GM12878 (cell line): ENCODE measurements at regions not wholly inside any gene's neighbourhood (a gene's known extent, or its start where the extent isn't known, plus 50 kb on each side); places are given as distances from the start of the nearest gene placed in this dataset.

Experiments
- NR2C2 ChIP-seq: IDR thresholded peaks from 2 replicates; pipeline ENCODE4 v1.6.1; 2011; ENCODE audit warnings: borderline replicate concordance, low read depth; ENCODE audit not compliant: control insufficient read depth, insufficient read length
- POLR2A ChIP-seq: IDR thresholded peaks from 2 replicates; pipeline ENCODE4 v1.6.1; 2011; ENCODE audit warnings: low read depth, mild to moderate bottlenecking, low read length
- POLR2AphosphoS2 ChIP-seq: IDR thresholded peaks from 2 replicates; pipeline ENCODE4 v1.6.1; 2011; ENCODE audit warnings: low read depth, mild to moderate bottlenecking, low read length, improper control_type of control experiment, moderate library complexity
- SUZ12 ChIP-seq: fragments of 200-600 bp; sonication (generic); IDR thresholded peaks from one replicate; pipeline ENCODE4 v1.6.1; 2018; ENCODE audit warnings: antibody characterized with exemption, mild to moderate bottlenecking; ENCODE audit not compliant: unreplicated experiment
- ZSCAN29 ChIP-seq: fragments of 450-650 bp; IDR thresholded peaks from 2 replicates; pipeline ENCODE4 v1.6.1; 2017; ENCODE audit warnings: mild to moderate bottlenecking, moderate library complexity
- TF ChIP-seq, protein P1 (sequence below), 3 experiments: IDR thresholded peaks in 2 of 3; conservative IDR thresholded peaks in 1 of 3; 2 replicates each; pipeline ENCODE4 v1.5.1; 2011; ENCODE audit warnings: low read depth in 3 of 3, low read length in 3 of 3, mild to moderate bottlenecking in 3 of 3, control low read depth in 2 of 3, moderate library complexity in 2 of 3, inconsistent platforms in 1 of 3, mixed read lengths in 1 of 3; ENCODE audit not compliant: control insufficient read depth in 2 of 3, insufficient read depth in 1 of 3; ENCODE audit errors: extremely low read depth in 1 of 3

DNA sequence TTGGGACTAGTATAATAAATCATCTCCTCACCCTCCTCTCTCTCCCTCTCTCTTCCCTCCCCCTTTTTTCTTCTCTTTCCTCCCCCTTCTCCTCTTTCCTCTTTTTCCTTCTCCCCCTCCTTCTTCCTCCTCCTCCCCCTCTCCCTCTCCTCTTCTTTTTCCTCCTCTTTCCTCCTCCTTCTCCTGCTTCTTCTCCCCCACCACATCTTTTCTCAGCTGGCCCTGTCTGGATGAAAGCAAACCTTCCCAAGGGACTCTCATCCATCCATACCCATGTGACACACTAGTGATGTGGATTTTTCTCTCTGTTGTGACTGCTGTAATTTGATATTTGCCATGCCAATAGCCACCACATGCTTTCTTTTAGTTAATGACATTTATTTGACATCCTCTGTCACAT lies 127.2 kb downstream of the EBLN2 start:
- TF ChIP-seq, protein P1, sequence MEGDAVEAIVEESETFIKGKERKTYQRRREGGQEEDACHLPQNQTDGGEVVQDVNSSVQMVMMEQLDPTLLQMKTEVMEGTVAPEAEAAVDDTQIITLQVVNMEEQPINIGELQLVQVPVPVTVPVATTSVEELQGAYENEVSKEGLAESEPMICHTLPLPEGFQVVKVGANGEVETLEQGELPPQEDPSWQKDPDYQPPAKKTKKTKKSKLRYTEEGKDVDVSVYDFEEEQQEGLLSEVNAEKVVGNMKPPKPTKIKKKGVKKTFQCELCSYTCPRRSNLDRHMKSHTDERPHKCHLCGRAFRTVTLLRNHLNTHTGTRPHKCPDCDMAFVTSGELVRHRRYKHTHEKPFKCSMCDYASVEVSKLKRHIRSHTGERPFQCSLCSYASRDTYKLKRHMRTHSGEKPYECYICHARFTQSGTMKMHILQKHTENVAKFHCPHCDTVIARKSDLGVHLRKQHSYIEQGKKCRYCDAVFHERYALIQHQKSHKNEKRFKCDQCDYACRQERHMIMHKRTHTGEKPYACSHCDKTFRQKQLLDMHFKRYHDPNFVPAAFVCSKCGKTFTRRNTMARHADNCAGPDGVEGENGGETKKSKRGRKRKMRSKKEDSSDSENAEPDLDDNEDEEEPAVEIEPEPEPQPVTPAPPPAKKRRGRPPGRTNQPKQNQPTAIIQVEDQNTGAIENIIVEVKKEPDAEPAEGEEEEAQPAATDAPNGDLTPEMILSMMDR (IDR thresholded peaks at IDR 0.05 in 2 of 3, conservative IDR thresholded peaks at IDR 0.05 in 1 of 3; ENCODE audit: control insufficient read depth in 2 of 3, extremely low read depth in 1 of 3, insufficient read depth in 1 of 3, low read depth in 3 of 3, low read length in 3 of 3), result no peak
- TF ChIP-seq SUZ12, result no peak
- no peak for TF ChIP-seq NR2C2
- no peak for TF ChIP-seq POLR2A
- TF ChIP-seq ZSCAN29, result no peak
- no peak for TF ChIP-seq POLR2AphosphoS2
